DOHH2 (cell line): ENCODE measurements at regions not wholly inside any gene's neighbourhood (a gene's known extent, or its start where the extent isn't known, plus 50 kb on each side); places are given as distances from the start of the nearest gene placed in this dataset.

ENCODE experiments used
- EZH2phosphoT487 ChIP-seq: fragments of 200-600 bp; sonication (generic); IDR thresholded peaks from 2 replicates; pipeline ENCODE4 v1.6.1; 2017; ENCODE audit warnings: borderline replicate concordance, mild to moderate bottlenecking, antibody characterized with exemption, low read length, moderate library complexity, mixed read lengths
- TF ChIP-seq, protein P1 (sequence below): fragments of 200-600 bp; sonication (generic); IDR thresholded peaks from one replicate; pipeline ENCODE4 v1.5.1; 2014; ENCODE audit warnings: antibody characterized with exemption, mild to moderate bottlenecking, low read depth, low read length; ENCODE audit not compliant: poor library complexity, severe bottlenecking

- TF ChIP-seq, protein P1, sequence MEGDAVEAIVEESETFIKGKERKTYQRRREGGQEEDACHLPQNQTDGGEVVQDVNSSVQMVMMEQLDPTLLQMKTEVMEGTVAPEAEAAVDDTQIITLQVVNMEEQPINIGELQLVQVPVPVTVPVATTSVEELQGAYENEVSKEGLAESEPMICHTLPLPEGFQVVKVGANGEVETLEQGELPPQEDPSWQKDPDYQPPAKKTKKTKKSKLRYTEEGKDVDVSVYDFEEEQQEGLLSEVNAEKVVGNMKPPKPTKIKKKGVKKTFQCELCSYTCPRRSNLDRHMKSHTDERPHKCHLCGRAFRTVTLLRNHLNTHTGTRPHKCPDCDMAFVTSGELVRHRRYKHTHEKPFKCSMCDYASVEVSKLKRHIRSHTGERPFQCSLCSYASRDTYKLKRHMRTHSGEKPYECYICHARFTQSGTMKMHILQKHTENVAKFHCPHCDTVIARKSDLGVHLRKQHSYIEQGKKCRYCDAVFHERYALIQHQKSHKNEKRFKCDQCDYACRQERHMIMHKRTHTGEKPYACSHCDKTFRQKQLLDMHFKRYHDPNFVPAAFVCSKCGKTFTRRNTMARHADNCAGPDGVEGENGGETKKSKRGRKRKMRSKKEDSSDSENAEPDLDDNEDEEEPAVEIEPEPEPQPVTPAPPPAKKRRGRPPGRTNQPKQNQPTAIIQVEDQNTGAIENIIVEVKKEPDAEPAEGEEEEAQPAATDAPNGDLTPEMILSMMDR = no peak
- TF ChIP-seq EZH2phosphoT487 = no peak
These were observed 83.0 kb downstream of the CXCL12 start for GRCh38 chr10:44301781-44302355.
